HG03025 (cell line): ENCODE measurements at regions not wholly inside any gene's neighbourhood (a gene's known extent, or its start where the extent isn't known, plus 50 kb on each side); places are given as distances from the start of the nearest gene placed in this dataset.

Experiments
- ATAC-seq: cut with Tn5 transposase; IDR thresholded peaks from one replicate; pipeline ENCODE4 v1.9.1; 2021; ENCODE audit warnings: mild to moderate bottlenecking, moderate library complexity; ENCODE audit not compliant: unreplicated experiment, low FRiP score

- ATAC-seq, result no peak
Measured at GRCh38 chr7:18399436-18400235, 95.9 kb upstream of the HDAC9 start.

- no peak for ATAC-seq
Measured at GRCh38 chr7:18400275-18400674, 95.3 kb upstream of the HDAC9 start.

- no peak for ATAC-seq
Measured at GRCh38 chr7:18400726-18401125, 94.8 kb upstream of the HDAC9 start.

GRCh38 chr7:18401757-18402156, 93.8 kb upstream of the HDAC9 start:
- no peak for ATAC-seq

- ATAC-seq, result no peak
Measured at GRCh38 chr7:18402488-18403183, 92.9 kb upstream of the HDAC9 start.

- ATAC-seq, result no peak
Measured at GRCh38 chr7:18405726-18406125, 89.8 kb upstream of the HDAC9 start.

- ATAC-seq, result no peak
Measured at GRCh38 chr7:18407385-18407784, 88.2 kb upstream of the HDAC9 start.

GRCh38 chr7:18408461-18408860, 87.1 kb upstream of the HDAC9 start:
- ATAC-seq, result no peak

- no peak for ATAC-seq
Measured at GRCh38 chr7:18408868-18409267, 86.7 kb upstream of the HDAC9 start.

- no peak for ATAC-seq
Measured at GRCh38 chr7:18413447-18413846, 82.1 kb upstream of the HDAC9 start.

GRCh38 chr7:18414885-18415284, 80.7 kb upstream of the HDAC9 start:
- ATAC-seq, result no peak

GRCh38 chr7:18416988-18417387, 78.6 kb upstream of the HDAC9 start:
- ATAC-seq, result no peak

- ATAC-seq, result no peak
Measured at GRCh38 chr7:18419456-18419855, 76.1 kb upstream of the HDAC9 start.

GRCh38 chr7:18420108-18420507, 75.4 kb upstream of the HDAC9 start:
- no peak for ATAC-seq

- no peak for ATAC-seq
Measured at GRCh38 chr7:18420748-18421147, 74.8 kb upstream of the HDAC9 start.

- ATAC-seq, result no peak
Measured at GRCh38 chr7:18421297-18422002, 74.1 kb upstream of the HDAC9 start.

GRCh38 chr7:18425227-18425626, 70.3 kb upstream of the HDAC9 start:
- no peak for ATAC-seq

GRCh38 chr7:18425838-18426445, 69.6 kb upstream of the HDAC9 start:
- ATAC-seq, result no peak

GRCh38 chr7:18426564-18427226, 68.9 kb upstream of the HDAC9 start:
- ATAC-seq, result no peak

GRCh38 chr7:18429547-18429946, 66.0 kb upstream of the HDAC9 start:
- ATAC-seq, result no peak
